GM18858 (cell line): ENCODE measurements at regions not wholly inside any gene's neighbourhood (a gene's known extent, or its start where the extent isn't known, plus 50 kb on each side); places are given as distances from the start of the nearest gene placed in this dataset.
"Not testable (repeated sequence)": the region's sequence is repeated elsewhere in the genome, so short reads cannot be mapped to it uniquely, and the experiment has no call there.

Experiments used
- ATAC-seq: cut with Tn5 transposase; IDR thresholded peaks from one replicate; pipeline ENCODE4 v1.9.1; 2021; ENCODE audit not compliant: unreplicated experiment

DNA sequence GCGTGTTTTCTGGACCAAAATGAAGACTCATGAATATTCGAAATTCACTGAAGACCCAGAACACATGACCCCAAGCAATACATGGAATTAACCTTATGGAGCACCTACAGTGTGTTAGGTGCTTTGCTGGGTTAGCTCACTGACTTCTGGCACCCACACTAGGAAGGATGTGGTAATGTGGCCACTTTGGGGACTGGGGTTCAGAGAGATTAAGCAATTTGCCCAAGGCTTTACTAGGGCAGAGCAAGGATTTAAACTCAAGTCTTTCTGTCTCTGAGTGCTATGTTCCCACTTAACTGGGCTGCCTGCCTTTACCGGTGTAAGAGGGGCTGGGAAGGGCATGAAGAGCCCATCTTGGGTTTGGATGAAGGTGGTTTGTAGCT, 162.0 kb upstream of the ATP6AP2 start:
- ATAC-seq: no peak

DNA sequence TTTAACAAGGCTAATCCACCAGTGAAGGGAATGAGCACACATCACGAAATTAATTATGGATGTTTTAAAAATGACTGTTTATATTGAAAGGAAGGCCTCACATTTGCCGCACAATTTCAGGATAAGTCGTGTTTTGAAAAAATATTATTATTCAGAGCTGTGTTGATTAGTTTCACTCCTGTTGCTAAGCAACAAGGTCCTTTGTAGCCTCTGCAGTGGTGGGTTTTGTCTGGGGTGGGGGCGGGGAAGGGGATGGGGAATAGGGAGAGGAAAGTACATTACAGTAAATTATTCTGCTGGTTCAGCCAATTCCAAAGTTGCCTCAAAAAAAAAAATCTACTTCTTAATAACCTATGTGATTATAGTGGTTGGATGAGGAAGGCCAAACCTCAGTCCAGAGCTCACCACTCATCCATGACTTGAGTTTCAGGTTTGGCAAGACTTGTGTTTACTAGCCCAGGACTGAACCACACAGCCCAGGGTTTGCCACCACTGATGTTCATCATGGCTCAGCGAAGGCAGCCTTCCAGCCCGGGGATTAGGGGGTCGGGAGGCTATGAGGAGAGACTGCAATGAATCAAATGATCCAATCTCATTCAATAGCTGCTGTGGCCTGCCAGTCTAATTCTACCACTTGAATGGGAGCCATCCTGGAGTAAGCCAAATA, 162.5 kb upstream of the ATP6AP2 start:
- no peak for ATAC-seq

DNA sequence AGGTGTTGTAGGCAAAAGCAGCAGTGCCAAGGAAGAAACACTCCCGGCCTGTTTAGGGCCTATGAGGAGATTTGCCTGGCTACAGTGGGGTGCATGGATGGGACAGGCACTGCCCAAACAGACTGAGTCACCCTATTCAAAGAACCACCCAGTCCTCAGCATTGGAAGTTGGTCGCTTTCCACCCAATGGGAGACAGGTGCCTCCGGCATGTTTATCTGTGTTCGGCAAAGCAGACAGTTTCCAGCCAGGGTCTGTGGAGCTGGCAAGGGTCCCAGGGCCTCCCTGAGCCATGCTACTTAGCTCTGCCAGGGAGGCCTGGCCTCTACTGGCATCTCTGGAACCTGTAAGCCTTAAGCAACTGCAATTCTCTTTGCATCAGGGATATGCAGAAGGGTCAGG, 165.1 kb upstream of the ATP6AP2 start:
- no peak for ATAC-seq

DNA sequence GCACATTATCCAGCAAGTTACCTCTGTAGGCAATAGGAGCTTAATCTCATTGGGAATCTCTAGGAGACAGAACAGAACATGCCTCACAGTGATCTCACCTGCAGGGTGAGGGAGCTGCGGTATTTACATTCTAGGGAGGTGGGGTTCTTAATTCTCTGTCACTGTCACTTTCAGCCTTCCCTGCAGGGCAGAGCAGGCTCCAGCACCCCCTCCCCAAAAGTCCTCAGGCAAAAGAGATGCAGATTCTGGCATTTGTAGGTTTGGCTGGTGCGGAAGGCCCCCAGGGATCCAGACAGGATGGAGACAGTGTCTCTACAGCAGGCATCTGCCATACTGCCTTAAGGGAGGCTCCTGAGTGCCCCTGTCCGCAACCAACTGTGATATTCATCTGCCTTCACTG, 166.4 kb upstream of the ATP6AP2 start:
- no peak for ATAC-seq

DNA sequence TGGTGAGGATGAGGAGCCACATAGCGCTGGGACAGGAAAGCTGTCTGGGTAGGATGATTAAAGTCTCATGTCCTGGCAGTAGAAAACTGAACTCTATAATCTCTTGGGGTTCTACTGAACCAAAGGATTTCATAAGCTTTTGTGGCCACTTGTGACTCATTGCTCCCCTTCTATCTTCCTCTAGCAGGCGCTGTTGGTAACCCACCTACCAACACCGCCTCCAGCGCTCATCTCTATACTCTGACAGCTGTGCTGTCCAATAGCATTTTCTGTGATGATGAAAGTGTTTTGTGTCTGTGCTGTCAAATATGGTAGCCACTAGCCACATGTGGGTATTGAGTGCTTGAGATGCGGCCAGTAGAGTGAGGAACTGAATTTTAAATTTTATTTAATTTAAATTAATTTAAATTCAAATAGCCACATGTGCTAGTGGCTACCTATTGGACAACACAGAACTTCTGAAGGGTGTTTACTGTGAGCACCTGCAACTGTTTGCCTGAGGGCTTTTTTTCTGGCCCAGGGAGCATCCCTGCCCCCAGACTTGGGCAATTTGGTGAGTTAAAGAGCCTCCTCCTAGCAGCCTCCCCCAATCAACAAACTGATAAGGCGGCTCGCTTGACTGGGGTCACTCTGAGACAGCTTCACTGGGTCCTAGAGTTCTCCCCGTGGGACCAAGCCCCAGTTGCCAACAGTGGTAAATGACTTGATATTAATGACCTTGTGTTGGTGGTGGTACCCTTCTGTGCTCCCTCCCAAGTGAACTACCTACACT, 169.2 kb upstream of the ATP6AP2 start:
- no peak for ATAC-seq

DNA sequence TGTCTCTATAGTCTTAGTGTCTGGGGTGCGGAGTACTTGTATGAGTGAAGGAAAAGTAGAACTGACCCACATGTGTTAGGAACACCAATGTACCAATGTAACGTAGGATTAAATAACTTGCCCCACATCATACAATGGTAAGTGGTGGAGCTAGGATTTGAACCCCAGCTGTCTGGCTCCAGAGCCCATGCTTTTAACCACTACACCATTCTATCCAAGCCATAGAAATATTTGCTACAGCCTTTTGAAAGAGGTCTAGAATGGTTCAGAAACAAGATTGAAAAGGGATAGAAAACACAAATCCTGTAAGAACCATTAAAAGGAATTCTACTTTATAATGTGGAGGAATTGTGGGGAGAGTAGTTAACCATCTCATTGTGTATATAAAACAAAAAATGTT, 169.9 kb upstream of the ATP6AP2 start:
- ATAC-seq: no peak

DNA sequence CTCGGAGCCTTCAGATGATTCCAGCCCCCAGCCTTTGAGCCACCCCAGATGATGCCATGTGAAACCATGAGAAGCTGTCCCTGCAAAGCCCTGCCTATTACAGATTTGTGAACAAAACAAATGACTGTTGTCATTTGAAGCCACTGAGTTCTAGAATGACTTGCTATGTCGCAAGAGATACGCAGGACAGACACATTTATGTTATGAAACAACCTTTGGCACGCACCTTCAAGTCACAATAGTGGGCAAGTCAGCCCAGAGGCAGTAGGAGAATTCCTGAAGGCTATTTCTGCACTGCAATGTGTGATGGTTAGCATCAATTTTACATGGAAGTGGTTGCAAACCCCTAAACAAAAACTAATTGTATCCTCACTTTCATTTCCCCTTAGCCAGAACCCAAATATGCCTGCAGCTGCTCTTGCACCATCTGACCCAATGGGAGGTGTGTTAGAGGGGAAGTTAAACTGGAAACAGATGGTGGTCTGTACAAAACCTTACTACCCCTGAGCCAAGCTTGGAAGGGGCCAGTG, 174.4 kb upstream of the ATP6AP2 start:
- no peak for ATAC-seq

DNA sequence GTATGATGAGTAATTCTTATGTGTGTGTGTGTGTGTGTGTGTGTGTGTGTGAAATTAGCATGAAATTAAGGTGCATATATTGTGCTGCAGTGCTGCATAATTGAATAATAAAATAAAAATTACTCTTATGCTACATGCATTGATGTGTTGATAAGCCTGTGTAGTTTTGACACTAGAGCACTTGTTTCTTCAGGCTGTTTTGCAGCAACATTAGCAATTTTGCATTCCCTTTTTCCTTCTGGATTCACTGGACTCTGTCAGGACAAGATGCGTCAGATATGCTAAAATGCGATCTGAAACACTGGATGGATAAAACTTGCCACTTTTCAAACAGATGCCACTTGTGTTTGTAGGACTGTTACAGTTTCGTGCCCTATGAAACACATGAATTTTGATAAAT, 175.4 kb upstream of the ATP6AP2 start:
- ATAC-seq: no peak

DNA sequence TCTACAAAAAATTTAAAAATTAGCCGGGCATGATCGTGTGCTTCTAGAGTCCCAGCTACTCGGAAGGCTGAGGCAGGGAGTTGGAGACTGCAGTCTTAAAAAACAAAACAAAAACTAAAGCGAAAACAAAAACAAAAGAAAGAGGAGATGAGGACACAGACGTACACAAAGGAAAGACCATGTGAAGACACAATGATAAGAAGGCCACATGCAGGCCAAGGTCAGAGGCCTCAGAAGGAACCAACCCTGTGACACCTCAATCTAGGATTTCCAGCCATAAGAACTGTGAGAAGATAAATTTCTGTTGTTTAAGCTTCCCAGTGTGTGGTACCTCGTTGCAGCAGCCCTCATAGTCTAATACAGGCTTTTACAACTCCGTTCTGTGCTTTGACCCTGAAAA, 177.0 kb upstream of the ATP6AP2 start:
- no peak for ATAC-seq

DNA sequence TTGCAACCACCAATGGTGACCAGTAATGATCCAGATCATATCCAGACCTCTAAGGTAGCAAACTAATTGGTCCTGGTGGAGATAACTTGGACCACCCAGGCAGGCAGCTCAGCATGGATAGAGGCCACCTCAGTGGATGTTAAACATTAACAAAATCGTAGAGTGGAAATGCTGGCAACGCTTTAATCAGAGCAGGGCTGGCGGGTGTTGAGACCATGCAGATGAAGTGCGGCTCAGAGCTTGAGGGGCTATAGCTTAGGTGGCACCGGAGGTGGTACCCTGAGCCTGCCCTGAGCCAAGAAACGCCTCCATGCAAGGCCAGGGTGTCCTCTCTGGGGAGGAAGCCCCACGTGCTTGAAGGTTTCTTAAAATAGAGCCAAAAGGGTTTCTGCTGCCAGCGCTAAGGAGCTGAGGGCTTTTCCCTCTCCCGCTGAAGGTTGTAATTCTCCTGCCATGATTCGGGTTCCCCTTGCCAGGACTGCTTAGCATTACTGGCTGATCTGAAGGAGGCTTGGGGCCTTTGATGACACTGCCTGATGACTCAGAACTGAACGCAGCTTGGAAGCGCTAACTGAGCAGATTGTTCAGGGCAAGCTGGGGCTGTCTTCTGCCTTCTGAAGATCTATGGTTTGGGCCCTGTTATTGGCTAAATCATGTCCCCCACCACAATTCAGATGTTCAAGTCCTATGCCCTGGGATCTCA, 177.8 kb upstream of the ATP6AP2 start:
- ATAC-seq: no peak

DNA sequence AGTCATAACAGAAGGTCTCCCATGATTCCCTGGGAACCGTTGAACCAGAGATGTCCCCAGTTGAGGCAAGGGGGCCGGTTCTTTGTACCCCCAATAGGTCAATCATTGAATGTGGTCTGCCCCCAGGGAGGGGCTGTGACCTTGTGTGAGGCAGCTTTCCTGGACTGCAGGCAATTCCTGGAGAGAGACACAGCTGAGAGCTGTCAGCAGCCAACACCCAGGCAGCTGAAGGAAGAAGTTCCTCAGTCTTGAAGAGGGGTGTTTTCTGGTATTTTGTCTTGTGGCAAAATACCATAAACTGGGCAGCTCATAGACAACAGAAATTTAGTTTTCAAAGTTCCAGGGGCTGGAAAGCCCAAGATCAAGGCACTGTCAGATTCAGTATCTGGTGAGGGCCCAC, 185.7 kb upstream of the ATP6AP2 start:
- ATAC-seq: no peak

DNA sequence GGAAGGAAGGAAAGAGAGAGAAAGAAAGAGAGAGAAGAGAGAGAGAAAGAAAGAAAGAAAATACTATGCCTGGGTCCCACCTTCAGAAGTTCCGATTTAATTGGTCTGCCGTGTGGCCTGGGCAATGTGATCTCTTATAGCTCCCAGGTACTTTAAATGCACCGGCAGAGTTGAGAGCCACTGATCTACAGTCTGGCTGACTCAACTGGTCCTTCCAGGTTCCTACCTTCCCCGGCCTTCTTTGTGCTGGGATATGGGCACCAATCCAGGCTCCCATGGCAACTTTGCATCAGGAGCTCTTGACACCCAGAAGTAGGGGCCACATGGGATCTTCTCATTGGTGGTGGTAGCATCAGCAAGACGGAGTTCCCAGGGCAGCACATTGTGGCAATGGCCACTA, 186.5 kb upstream of the ATP6AP2 start:
- no peak for ATAC-seq

DNA sequence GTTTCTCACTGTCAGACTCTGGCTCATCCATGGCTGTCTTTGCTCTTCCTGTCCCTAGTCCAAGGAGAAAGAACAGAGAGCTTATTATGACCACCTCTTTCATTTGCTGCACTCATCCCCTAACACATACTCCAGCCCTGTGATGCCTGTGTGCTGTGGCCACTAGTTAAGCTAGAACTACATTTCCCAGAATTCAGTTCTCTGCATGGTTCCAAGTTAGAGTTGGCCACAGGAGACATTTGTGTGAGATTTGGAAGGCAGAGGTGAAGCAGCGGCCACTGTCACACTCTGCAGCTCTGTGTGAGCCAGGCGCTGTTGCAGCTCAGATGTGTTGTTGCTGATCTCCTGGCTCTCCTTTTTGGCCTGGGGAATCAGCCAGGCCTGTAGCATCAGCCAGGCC, 188.2 kb upstream of the ATP6AP2 start:
- no peak for ATAC-seq

DNA sequence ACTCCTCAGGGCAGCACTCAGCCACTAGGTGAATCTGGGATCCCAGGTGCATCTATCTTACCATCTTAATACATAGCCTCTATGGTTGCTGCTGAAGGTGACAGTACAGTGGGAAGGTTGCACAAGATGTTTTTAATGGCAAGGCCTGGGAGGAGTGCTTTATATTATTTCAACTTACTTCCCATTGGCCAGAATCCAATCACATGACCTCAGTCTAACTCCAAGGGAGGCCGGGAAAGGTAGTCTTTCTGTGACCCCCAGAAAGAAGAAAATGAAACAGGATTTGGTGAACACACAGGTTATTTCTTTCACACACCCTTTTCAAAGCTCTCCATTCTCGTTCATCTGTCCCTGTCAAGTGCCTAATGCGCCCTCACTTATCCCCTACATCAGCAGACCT, 189.1 kb upstream of the ATP6AP2 start:
- ATAC-seq: no peak

DNA sequence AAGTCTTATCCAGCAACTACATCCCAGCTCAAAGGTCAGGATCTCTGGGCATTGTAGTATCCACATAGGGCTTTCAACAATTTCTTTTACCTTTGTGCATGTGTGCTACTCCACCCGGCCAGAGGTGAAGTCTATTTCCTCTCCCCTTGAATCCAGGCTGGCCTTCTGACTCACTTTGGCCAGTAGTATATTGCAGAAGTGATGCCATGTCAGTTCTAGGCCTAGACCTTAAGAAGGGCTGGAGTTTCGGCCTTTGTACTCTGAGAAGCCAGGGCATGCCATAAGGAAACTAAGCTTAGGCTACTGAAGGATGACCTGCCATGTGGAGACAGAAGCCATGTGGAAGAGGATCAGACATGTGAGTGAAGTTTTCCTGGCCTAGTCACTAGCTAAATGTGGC, 191.2 kb upstream of the ATP6AP2 start:
- no peak for ATAC-seq

DNA sequence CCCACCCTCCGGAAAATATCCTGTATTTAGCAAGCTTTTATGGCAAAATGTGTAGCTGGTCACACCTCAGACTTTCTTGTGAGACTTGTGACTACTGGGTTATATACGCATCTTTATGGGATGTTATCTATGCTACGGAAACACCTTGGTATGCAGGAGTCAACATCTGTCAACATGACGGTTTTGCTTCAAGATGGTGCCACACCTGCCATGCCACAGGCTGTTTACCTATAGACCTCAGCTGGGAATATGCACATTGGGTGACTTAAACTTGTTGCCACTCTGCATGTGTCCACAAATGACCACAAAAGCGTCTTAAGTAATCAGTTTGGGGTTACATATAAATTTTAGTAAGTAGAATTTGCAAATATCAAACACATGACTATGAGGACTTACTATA, 192.3 kb upstream of the ATP6AP2 start:
- ATAC-seq: no peak

DNA sequence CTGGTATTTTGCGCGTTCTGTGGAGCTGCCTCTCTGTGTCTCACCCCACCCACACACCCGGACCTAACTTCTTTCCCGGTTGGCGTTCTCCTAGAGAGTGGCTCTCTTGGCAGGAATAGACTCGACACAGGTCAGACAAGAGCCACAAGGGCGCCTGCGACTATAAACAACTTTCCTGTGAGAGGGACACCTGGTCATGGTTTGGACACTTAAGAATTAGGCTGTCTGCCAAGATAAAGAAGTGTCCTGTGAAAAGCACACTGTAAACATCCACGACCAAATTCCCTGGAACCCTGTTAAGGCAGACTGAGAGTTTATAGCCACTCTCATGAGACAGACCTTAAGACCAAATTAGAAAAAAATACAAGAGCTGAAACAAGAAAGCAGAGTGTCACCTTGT, 192.9 kb upstream of the ATP6AP2 start:
- not testable (repeated sequence) for ATAC-seq

DNA sequence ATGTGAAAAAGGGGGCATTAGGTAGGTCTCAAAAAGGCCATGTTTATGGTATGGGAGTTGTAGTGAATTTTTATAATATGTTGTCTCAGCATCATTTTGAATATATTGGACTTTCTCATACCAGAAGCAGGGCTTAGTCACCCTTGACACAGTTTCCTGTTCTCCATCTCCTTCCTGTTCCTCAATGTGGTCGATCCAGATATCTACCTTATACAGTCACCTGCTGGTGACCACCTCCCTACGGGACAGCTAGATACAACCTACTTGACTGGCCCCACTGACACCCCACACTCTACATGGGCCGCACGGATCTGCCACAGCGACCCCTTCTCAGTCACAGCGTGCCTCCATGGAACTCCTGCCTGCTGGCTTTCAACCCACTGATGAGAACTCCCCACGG, 193.5 kb upstream of the ATP6AP2 start:
- ATAC-seq: not testable (repeated sequence)

DNA sequence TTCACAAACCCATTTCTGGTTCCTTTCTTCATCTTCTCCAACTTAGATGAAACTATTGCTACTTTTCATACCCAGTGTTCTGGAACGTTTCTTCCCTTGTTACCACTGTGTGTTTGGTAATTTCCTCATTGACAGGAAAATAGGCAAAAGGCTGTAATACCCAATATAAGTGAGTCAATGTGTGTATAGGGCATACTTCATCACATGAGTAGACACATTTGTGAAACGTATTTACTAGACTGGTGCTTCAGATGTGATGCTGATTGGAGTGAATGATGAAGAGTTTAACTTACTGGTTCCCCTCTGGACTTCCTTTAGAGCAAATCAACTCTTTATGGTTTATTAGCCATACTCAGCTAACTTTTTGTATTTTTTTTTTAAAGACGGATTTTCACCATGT, 195.1 kb upstream of the ATP6AP2 start:
- no peak for ATAC-seq

DNA sequence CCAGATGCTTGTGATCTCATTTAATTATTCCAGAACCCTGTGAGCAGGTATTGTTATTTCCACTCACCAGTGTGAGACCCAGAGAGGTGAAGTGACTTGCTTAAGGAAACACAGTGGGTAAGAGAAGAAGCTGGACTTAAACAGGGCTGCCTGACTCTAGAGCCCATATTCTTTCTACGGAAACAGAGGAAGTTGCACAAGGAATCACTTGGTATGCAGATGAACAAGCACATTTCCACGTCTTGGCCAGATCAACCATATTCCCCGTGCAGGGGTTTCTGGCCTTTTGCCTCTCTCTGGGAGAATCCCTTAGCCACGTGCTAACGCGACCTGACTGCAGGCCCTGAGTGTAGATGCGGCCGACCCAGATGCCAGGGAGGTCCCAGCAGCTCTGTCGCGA, 195.5 kb upstream of the ATP6AP2 start:
- no peak for ATAC-seq

DNA sequence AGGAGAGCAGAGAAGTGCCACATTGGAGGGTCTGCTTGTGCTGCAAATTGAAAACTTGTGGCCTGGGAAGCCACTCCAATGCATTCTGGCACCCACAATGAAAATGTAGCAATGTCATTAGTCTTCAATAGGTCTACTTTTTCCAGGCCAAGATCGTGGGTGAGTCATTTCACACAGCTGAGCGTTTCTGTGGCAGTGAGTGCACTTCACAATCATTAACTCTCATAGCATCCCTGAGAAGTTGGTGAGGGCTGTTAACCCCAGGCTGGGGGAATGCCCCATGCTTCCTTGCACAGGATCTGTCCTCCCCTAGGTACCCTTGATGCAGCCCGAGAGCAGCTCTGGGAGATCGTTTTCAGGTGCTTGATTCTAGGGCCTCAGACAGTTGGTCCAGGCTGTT, 196.8 kb upstream of the ATP6AP2 start:
- no peak for ATAC-seq

DNA sequence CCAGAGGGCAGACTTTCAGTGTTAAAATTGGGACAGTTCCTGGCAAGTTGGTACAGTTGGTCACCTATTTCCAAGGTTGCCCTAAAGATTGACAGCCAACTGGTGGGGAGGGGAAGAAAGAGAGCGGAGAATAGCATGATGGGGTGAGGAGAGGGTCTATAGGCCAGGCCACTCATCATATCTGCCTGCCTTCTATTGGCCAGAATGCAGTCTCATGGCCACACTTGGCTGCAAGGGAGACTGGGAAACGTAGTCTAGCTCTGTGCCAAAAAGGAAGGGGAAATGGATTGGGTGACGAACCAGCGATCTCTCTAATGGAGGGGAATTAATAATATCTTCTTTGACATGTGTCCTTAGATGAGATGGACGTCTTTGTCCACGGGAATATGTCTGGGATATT, 197.4 kb upstream of the ATP6AP2 start:
- ATAC-seq: no peak
